GM12878 (cell line): ENCODE measurements at regions not wholly inside any gene's neighbourhood (a gene's known extent, or its start where the extent isn't known, plus 50 kb on each side); places are given as distances from the start of the nearest gene placed in this dataset.

Experiments
- ATAC-seq: fragments of 200-7000 bp; cut with Tn5 transposase; 3 replicates; pipeline ENCODE4 v1.9.1; 2020; ENCODE audit warnings: mild to moderate bottlenecking, moderate library complexity
- BruUV-seq: library from RNA; stranded (reverse); fragments of 400-500 nt; replicated peaks from 2 replicates; lab custom pipeline; 2021; lab: Mats Ljungman, UMichigan
- CTCF ChIA-PET: fragments of 300-600 bp; sonication (Branson Sonifier 250); formaldehyde crosslinking; extraction: SDS; loops from one replicate; lab custom pipeline; 2021; ENCODE audit warnings: inconsistent platforms; lab: Yijun Ruan, JAX
- POLR2A ChIA-PET: fragments of 350-600 bp; formaldehyde crosslinking; extraction: SDS; loops from one replicate; lab custom pipeline; 2021; ENCODE audit warnings: inconsistent platforms; lab: Charles Lee
- RAD21 ChIA-PET: fragments of 300-600 bp; sonication (Branson Sonifier 250); formaldehyde crosslinking; loops from one replicate; lab custom pipeline; 2023; ENCODE audit warnings: antibody characterized with exemption; ENCODE audit not compliant: unreplicated experiment; lab: Charles Lee
- SMC1A ChIA-PET: fragments of 300-600 bp; sonication (Branson Sonifier 250); formaldehyde crosslinking; loops from one replicate; lab custom pipeline; 2023; ENCODE audit not compliant: unreplicated experiment, uncharacterized antibody; lab: Charles Lee
- DNase-seq: peaks from one replicate; pipeline ENCODE4 v3.0.0-alpha.2; 2011; ENCODE audit warnings: low read depth, low spot score
- FAIRE-seq: peaks from 3 replicates; lab custom pipeline; 2011; peaks lifted over from hg19 to GRCh38; lab: Jason Lieb, UNC
- H2AFZ ChIP-seq: 2 replicates; pipeline ENCODE4 v1.6.0; 2011; ENCODE audit warnings: low read depth, low read length, control low read depth; ENCODE audit not compliant: control insufficient read depth
- H3K27ac ChIP-seq: 2 replicates; pipeline ENCODE4 v1.5.1; 2011; ENCODE audit warnings: control low read depth; ENCODE audit not compliant: control insufficient read depth, insufficient read depth
- H3K27me3 ChIP-seq, 2 experiments: replicated peaks in 1 of 2; 2 replicates each; pipeline versions ENCODE4 v1.6.0 to v1.6.1; 2011; ENCODE audit warnings: low read length in 1 of 2; ENCODE audit not compliant: control insufficient read depth in 2 of 2, insufficient read depth in 2 of 2
- H3K36me3 ChIP-seq, 2 experiments: 2 replicates each; pipeline ENCODE4 v1.5.1; 2011; ENCODE audit warnings: low read length in 1 of 2; ENCODE audit not compliant: control insufficient read depth in 2 of 2, insufficient read depth in 2 of 2
- H3K4me1 ChIP-seq: 2 replicates; pipeline ENCODE4 v1.6.1; 2011; ENCODE audit warnings: mild to moderate bottlenecking, low read length, moderate library complexity, mixed read lengths; ENCODE audit not compliant: control insufficient read depth, insufficient read depth
- H3K4me2 ChIP-seq: 2 replicates; pipeline ENCODE4 v1.6.0; 2011; ENCODE audit warnings: control low read depth; ENCODE audit not compliant: control insufficient read depth, insufficient read depth
- H3K4me3 ChIP-seq: fragments of 200-600 bp; sonication (generic); 2 replicates; pipeline ENCODE4 v1.5.1; 2016
- H3K79me2 ChIP-seq: 2 replicates; pipeline ENCODE4 v1.6.0; 2011; ENCODE audit warnings: low read length; ENCODE audit not compliant: control insufficient read depth, insufficient read depth
- H3K9ac ChIP-seq: 2 replicates; pipeline ENCODE4 v1.8.0; 2011; ENCODE audit warnings: low read length, control low read depth, mixed read lengths; ENCODE audit not compliant: control insufficient read depth, insufficient read depth
- H3K9me3 ChIP-seq: replicated peaks from 3 replicates; pipeline ENCODE4 v1.5.1; 2011; ENCODE audit warnings: mild to moderate bottlenecking, low read length; ENCODE audit not compliant: control insufficient read depth, insufficient read depth
- H4K20me1 ChIP-seq: 2 replicates; pipeline ENCODE4 v1.6.0; 2011; ENCODE audit not compliant: control insufficient read depth, insufficient read depth
- ATF7 ChIP-seq: fragments of 450-650 bp; IDR thresholded peaks from 2 replicates; pipeline ENCODE4 v1.6.1; 2016; ENCODE audit warnings: low read depth, mild to moderate bottlenecking
- BHLHE40 ChIP-seq, 2 experiments: fragments of 450-650 bp in 1 of 2; IDR thresholded peaks; 2 replicates each; pipeline ENCODE4 v1.6.1; 2011 to 2017; ENCODE audit warnings: low read depth in 2 of 2, borderline replicate concordance in 1 of 2, improper control_type of control experiment in 1 of 2, low read length in 1 of 2, mild to moderate bottlenecking in 1 of 2
- FOXK2 ChIP-seq: fragments of 450-650 bp; IDR thresholded peaks from 2 replicates; pipeline ENCODE4 v1.6.1; 2017; ENCODE audit warnings: mild to moderate bottlenecking, moderate library complexity
- GABPA ChIP-seq: IDR thresholded peaks from 2 replicates; pipeline ENCODE4 v1.6.1; 2014; ENCODE audit warnings: antibody characterized with exemption, low read depth, mild to moderate bottlenecking, inconsistent platforms
- IKZF1 ChIP-seq: fragments of 450-650 bp; conservative IDR thresholded peaks from 2 replicates; pipeline ENCODE4 v1.6.1; 2017; ENCODE audit warnings: antibody characterized with exemption, mild to moderate bottlenecking
- RB1 ChIP-seq: fragments of 450-650 bp; formaldehyde crosslinking; IDR thresholded peaks from 2 replicates; pipeline ENCODE4 v1.6.1; 2017; ENCODE audit warnings: mild to moderate bottlenecking, borderline replicate concordance
- SIN3A ChIP-seq: IDR thresholded peaks from 2 replicates; pipeline ENCODE4 v1.6.1; 2012; ENCODE audit warnings: low read depth, low read length, improper control_type of control experiment
- SMAD1 ChIP-seq: fragments of 450-650 bp; IDR thresholded peaks from 2 replicates; pipeline ENCODE4 v1.6.1; 2018; ENCODE audit warnings: mild to moderate bottlenecking, low read depth; ENCODE audit not compliant: partially characterized antibody
- SMARCA5 ChIP-seq: fragments of 450-650 bp; IDR thresholded peaks from 2 replicates; pipeline ENCODE4 v1.6.1; 2017; ENCODE audit warnings: mild to moderate bottlenecking
- SRF ChIP-seq, 2 experiments: IDR thresholded peaks; 2 replicates each; pipeline ENCODE4 v1.6.1; 2011; ENCODE audit warnings: low read depth in 2 of 2, low read length in 2 of 2, mild to moderate bottlenecking in 1 of 2, moderate library complexity in 1 of 2
- SUPT20H ChIP-seq: IDR thresholded peaks from 2 replicates; pipeline ENCODE4 v1.6.1; 2011; ENCODE audit warnings: low read depth, mild to moderate bottlenecking, low read length, moderate library complexity, borderline replicate concordance; ENCODE audit not compliant: control insufficient read depth
- TBL1XR1 ChIP-seq: IDR thresholded peaks from 2 replicates; pipeline ENCODE4 v1.6.1; 2012; ENCODE audit warnings: low read depth, low read length, improper control_type of control experiment
- YY1 ChIP-seq: IDR thresholded peaks from 2 replicates; pipeline ENCODE4 v1.6.1; 2011; ENCODE audit warnings: low read depth, mild to moderate bottlenecking, low read length
- WGBS: methylation state at CpG from one replicate; pipeline ENCODE4 v1.1.6; 2016; ENCODE audit warnings: low lambda C conversion rate; ENCODE audit not compliant: insufficient replicate concordance, insufficient coverage; ENCODE audit errors: missing lambda C conversion rate; 5-methylcytosine and 5-hydroxymethylcytosine counted together
- in situ Hi-C: fragments of 300-500 bp; cut with MboI; formaldehyde crosslinking; loops from 9 replicates; pipeline ENCODE4 v1.14.3; 2018; ENCODE audit warnings: mixed read lengths
- intact Hi-C: fragments of 100-400 bp; cut with micrococcal nuclease; formaldehyde crosslinking; loops from one replicate; pipeline ENCODE4 v1.14.2; 2022; ENCODE audit not compliant: unreplicated experiment
- TF ChIP-seq, protein P1 (sequence below): IDR thresholded peaks from 2 replicates; pipeline ENCODE4 v1.6.1; 2011; ENCODE audit warnings: low read depth, low read length, improper control_type of control experiment, borderline replicate concordance
- TF ChIP-seq, protein P2 (sequence below): fragments of 150-350 bp; IDR thresholded peaks from 2 replicates; pipeline ENCODE4 v1.6.1; 2016; ENCODE audit warnings: low read depth, low read length

DNA sequence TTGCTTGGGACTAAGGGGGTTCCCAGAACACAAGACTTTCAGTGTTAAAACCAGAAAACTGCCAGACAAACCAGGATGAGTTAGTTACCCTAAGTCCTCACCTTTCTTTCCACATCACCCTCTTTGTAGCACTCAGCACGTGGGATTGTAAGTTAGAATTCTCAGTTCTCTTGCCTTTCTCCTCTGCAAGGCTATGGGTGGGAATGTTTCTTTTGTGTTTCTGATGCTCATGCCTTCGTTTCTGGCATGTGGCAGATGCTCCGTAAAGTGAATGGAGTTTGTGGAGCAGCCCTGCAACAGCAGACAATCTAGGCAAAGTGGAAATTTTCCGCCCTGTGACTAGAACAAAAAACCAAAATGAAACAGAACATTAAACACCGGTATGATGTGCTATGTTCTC, 64.7 kb upstream of the SPP1 start:
- no peaks in the 10 kb centered on the region for H4K20me1 ChIP-seq
- BruUV-seq: no TSS peak
- no peaks in the 10 kb centered on the region for H3K36me3 ChIP-seq
- DNase-seq (no peak), ATAC-seq (no peak), FAIRE-seq (no peak)
- H3K9me3 ChIP-seq: no peaks in the 10 kb centered on the region
- H3K27me3 ChIP-seq: no peaks in the 10 kb centered on the region
- ChIA-PET POLR2A (no interaction called here), SMC1A (no interaction called here), RAD21 (no interaction called here), CTCF (no interaction called here)
- no peak overlapping the region for H3K27ac ChIP-seq
- no peak overlapping the region for H3K9ac ChIP-seq
- H3K4me1 ChIP-seq: no peaks in the 10 kb centered on the region
- no peak for TF ChIP-seq BHLHE40 (IDR thresholded peaks at IDR 0.05; ENCODE audit: borderline replicate concordance in 1 of 2, low read depth in 2 of 2, low read length in 1 of 2)
- no peak for TF ChIP-seq SIN3A
- TF ChIP-seq, protein P1, sequence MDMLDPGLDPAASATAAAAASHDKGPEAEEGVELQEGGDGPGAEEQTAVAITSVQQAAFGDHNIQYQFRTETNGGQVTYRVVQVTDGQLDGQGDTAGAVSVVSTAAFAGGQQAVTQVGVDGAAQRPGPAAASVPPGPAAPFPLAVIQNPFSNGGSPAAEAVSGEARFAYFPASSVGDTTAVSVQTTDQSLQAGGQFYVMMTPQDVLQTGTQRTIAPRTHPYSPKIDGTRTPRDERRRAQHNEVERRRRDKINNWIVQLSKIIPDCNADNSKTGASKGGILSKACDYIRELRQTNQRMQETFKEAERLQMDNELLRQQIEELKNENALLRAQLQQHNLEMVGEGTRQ: no peak
- TF ChIP-seq SMARCA5: no peak
- TF ChIP-seq TBL1XR1: no peak
- TF ChIP-seq ATF7: no peak
- no peak for TF ChIP-seq SRF (IDR thresholded peaks at IDR 0.05; ENCODE audit: low read depth in 2 of 2, low read length in 2 of 2)
- no peak for TF ChIP-seq IKZF1
- TF ChIP-seq RB1: no peak
- TF ChIP-seq SMAD1: no peak
- TF ChIP-seq, protein P2, sequence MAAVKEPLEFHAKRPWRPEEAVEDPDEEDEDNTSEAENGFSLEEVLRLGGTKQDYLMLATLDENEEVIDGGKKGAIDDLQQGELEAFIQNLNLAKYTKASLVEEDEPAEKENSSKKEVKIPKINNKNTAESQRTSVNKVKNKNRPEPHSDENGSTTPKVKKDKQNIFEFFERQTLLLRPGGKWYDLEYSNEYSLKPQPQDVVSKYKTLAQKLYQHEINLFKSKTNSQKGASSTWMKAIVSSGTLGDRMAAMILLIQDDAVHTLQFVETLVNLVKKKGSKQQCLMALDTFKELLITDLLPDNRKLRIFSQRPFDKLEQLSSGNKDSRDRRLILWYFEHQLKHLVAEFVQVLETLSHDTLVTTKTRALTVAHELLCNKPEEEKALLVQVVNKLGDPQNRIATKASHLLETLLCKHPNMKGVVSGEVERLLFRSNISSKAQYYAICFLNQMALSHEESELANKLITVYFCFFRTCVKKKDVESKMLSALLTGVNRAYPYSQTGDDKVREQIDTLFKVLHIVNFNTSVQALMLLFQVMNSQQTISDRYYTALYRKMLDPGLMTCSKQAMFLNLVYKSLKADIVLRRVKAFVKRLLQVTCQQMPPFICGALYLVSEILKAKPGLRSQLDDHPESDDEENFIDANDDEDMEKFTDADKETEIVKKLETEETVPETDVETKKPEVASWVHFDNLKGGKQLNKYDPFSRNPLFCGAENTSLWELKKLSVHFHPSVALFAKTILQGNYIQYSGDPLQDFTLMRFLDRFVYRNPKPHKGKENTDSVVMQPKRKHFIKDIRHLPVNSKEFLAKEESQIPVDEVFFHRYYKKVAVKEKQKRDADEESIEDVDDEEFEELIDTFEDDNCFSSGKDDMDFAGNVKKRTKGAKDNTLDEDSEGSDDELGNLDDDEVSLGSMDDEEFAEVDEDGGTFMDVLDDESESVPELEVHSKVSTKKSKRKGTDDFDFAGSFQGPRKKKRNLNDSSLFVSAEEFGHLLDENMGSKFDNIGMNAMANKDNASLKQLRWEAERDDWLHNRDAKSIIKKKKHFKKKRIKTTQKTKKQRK: no peak
- TF ChIP-seq GABPA: no peak
- TF ChIP-seq YY1: no peak
- no peak for TF ChIP-seq SUPT20H
- no peak for TF ChIP-seq FOXK2
- no peak overlapping the region for H2AFZ ChIP-seq
- intact Hi-C loops: no loop called here
- H3K79me2 ChIP-seq: no peaks in the 10 kb centered on the region
- 43% methylated on average over 5 of the region's 5 CpGs for WGBS
- no peak overlapping the region for H3K4me2 ChIP-seq
- H3K4me3 ChIP-seq: no peak overlapping the region
- in situ Hi-C loops: no loop called here
